Glomerular visceral epithelial cell (primary cell): ENCODE measurements at regions not wholly inside any gene's neighbourhood (a gene's known extent, or its start where the extent isn't known, plus 50 kb on each side); places are given as distances from the start of the nearest gene placed in this dataset.

Experiments
- DNase-seq: peaks from one replicate; pipeline ENCODE4 v3.0.0-alpha.2; 2016; ENCODE audit errors: extremely low spot score

- DNase-seq = no peak
These were observed 169.3 kb upstream of the LRRN1 start for GRCh38 chr3:3629911-3630310.

GRCh38 chr3:3628676-3629328, 170.4 kb upstream of the LRRN1 start:
- DNase-seq = no peak

GRCh38 chr3:3627114-3627513, 172.1 kb upstream of the LRRN1 start:
- no peak for DNase-seq

GRCh38 chr3:3625544-3626271, 173.5 kb upstream of the LRRN1 start:
- DNase-seq = no peak

GRCh38 chr3:3619815-3620214, 179.4 kb upstream of the LRRN1 start:
- no peak for DNase-seq

GRCh38 chr3:3618623-3619022, 180.6 kb upstream of the LRRN1 start:
- no peak for DNase-seq

GRCh38 chr3:3615533-3615932, 183.7 kb upstream of the LRRN1 start:
- DNase-seq = no peak

- DNase-seq = no peak
These were observed 188.5 kb upstream of the LRRN1 start for GRCh38 chr3:3610581-3611298.

GRCh38 chr3:3606321-3606720, 192.9 kb upstream of the LRRN1 start:
- no peak for DNase-seq

- DNase-seq = no peak
These were observed 194.0 kb upstream of the LRRN1 start for GRCh38 chr3:3605226-3605625.

- no peak for DNase-seq
These were observed 195.9 kb upstream of the LRRN1 start for GRCh38 chr3:3603351-3603750.

- no peak for DNase-seq
These were observed 198.4 kb upstream of the LRRN1 start for GRCh38 chr3:3600665-3601340.

- DNase-seq = no peak
These were observed 200.2 kb upstream of the LRRN1 start for GRCh38 chr3:3599016-3599415.

- DNase-seq = no peak
These were observed 204.2 kb upstream of the LRRN1 start for GRCh38 chr3:3594986-3595385.

GRCh38 chr3:3589715-3590130, 209.5 kb upstream of the LRRN1 start:
- DNase-seq = no peak

- no peak for DNase-seq
These were observed 211.6 kb upstream of the LRRN1 start for GRCh38 chr3:3587647-3587972.

GRCh38 chr3:3586843-3587646, 212.2 kb upstream of the LRRN1 start:
- no peak for DNase-seq

GRCh38 chr3:3586336-3586735, 212.9 kb upstream of the LRRN1 start:
- no peak for DNase-seq

GRCh38 chr3:3579658-3580057, 219.6 kb upstream of the LRRN1 start:
- DNase-seq = no peak

- DNase-seq = no peak
These were observed 220.5 kb upstream of the LRRN1 start for GRCh38 chr3:3578718-3579117.

GRCh38 chr3:3577823-3578222, 221.4 kb upstream of the LRRN1 start:
- DNase-seq = no peak

- DNase-seq = no peak
These were observed 225.9 kb upstream of the LRRN1 start for GRCh38 chr3:3573341-3573740.
